HG03378 (cell line): ENCODE measurements at regions not wholly inside any gene's neighbourhood (a gene's known extent, or its start where the extent isn't known, plus 50 kb on each side); places are given as distances from the start of the nearest gene placed in this dataset.

Source experiments
- ATAC-seq: cut with Tn5 transposase; IDR thresholded peaks from one replicate; pipeline ENCODE4 v1.9.1; 2021; ENCODE audit warnings: mild to moderate bottlenecking, moderate library complexity; ENCODE audit not compliant: unreplicated experiment

DNA sequence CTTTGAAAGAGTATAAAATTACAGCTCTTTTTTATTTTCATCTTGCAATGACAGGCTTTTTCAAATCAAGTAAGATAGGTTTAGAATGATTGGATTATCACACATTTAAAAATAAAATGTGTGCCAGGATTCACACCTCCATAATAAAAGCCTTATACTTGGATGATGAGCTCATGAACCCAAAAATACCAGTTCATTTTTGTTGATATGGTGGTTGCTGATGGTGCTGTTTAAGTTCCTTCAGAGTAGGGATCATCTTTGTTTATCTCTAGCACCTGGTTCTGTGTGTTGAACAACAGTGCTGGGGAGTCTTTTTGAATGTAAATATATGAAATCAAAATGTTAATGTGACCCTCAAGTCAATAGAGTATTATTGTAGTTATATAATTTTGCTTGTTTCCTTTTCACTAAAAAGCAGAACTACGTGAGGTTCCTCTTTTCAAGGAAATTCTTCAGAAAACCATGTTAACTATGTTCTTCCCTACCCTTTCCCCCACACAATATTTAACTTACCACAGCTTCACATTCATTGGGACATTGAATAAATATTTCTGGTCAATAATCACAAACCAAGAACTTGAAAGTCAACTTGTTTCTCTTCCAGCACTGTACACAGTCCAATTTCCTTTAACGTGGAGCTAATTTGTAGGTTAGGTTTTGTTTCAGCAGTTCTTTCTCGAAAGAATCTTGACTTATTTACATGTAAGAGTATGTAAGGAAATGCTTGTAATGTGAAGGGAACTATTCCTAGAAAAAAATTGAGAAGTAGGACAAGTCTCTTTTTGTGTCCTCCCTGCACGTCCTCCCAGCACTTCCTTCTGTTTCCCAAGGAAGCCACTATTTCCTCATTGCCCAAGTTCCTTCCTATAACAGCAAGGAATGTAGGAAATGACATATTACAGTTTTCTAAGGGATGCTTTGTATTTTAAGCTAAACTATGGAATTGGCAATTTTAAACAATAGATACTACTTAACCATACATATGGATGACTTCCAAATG is 945.9 kb upstream of the CITED2 start:
- no peak for ATAC-seq

DNA sequence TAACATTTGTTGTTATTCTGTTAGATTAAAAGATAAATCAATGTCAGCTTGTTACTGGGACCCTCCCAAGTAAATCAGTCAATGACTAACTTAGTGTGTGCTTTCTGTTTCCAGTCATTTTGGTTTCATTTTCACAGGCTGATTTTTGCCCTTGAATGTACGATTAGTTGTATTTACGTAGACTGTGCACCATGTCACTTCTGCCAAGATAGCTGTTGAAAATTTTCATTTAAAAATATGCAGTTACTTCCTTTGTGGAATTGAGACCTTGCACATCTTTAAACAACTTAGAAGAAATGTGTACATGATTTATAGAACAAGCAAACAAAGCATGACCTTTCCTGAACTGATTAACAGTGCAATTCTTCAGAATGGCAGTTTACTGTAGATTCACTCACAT is 944.8 kb upstream of the CITED2 start:
- ATAC-seq = peak; percentile 84

DNA sequence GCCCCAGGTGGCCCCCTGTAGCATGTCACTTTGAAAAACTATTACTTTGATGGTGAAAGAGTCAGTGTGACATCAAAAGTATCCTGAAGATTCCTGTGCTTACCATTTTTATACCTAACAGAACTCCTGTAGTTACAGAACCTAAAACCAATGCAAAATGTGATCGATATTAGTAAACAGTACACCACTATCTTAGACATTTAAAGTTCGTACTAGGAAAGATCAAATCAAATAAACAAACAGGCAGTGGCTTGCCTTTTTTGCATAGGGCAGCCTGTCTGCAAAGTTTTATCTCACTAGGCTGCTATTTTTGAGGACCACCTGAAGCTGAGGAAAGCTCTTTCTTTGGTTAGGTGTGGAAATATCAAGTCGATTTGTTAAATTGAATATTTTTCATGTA is 944.0 kb upstream of the CITED2 start:
- ATAC-seq = no peak

DNA sequence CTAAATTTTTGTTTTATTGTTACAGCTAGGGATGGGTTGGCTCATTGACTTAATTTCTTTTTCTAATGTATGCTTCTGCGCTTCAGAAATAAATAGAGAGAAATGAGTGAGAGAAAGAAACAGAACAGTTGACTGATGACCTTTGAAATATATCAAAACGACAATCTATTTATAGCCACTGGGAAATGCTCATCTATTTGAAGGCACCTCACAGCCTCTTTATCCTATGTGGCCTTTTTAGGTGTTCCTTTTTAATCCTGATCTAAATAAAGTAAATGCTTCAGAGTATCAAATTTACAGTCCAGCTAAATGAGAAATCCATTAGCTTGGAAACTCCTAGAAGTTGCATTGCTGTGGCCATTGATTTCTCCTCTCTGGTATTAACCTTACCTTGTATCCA is 943.5 kb upstream of the CITED2 start:
- no peak for ATAC-seq

DNA sequence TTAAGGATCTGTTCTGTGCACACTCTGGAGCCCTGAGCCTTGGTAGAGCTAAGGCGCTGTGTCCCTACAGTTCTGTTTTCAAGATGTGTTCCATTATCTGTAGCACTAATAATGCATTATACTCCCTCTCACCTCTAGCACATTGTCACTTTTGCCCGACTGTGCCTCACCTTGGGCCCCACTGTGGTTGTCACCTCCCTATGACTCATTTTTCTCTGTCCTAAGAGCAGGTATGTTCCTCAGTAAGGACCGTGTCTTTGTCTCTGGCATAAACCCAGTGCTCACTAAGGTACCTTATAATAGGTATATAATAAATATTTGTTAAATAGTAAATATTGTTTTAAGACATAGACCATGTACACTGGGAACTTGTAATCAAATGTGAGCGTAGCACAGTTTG is 942.5 kb upstream of the CITED2 start:
- ATAC-seq = no peak

DNA sequence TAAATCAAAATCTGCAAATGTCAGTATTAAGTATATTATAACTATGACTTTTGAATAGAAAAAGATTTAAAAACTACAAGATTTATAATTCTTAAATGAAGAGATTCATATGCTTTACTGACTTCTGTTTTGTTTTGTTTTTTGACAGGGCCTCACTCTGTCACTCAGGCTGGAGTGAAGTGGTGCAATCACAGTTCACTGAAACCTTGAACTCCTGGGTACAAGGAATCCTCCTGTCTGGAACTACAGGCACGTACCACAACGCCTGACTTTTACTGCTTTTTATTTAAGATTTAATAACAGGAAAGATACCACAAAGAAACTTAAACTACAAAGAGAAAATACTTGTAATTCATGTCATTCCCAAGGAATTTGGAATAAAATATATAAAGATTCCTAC is 940.2 kb upstream of the CITED2 start:
- ATAC-seq = no peak

DNA sequence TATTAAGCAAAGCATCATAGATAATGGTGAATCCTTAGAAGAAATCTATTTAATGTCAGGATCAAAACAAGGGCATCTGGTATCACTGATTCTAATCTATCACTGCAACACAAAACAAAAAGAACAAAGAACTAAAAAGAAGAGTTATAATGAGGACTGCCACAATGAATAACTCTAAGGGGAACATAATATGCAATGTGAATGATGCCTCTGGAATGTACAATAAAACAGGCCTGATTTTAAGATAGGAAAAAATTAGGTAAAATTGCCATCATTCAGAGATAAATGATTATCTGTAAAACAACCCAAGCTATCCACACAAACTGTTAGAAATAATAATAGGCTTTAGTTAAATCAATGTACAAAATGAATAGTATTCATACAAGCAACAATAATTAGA is 936.7 kb upstream of the CITED2 start:
- ATAC-seq = no peak

DNA sequence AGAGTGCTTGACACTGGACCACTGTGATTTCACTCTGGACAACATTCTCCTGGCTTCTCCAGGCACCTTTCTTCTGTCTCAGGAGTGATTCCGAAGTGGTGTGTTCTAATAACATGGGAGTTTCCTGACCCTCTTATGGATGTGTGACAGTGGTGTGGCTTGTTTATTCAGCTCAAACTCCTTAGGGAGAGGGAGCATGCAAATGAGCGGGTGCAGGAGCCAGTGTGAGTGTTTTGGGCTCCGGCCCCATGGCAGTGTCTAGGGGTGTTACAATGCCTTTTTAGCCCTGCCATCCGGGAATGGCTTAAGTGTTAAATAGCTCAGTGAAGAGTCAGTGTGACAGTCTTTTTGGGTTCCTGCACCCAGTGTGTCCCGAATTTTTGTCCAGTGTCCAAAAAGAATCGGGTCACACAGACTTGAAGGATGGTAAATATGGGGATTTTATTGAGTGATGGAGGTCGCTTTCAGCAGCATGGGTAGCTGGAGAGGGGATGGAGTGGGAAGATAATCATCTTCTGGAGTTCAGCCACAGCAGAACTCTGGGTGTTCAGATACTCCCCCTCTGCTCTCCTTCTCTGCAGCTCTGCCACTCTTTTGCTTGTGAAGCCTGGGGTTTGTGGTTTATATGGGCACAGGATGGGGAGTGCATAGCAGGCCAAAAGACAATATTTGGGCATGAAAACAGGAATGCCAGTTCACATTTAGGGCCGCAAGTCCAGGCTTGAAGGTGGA is 928.9 kb upstream of the CITED2 start:
- no peak for ATAC-seq

DNA sequence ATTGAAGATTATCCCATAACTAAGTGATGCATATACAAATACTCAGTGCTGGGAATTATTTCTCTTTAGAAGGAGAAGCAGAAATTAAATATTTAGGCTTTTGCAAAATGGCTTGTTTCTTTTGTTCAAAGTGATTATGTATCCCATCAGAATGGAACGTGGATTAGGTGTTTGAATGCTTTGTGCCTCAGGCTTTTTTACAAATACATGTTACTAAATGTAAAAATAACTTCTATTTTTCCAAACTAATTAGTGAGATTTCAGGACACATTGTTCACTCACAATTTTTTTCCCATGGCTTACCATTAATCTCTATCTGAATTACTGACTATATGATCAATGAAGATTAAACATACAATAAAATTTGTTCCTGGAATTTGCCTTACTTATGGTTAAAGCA is 925.9 kb upstream of the CITED2 start:
- no peak for ATAC-seq

DNA sequence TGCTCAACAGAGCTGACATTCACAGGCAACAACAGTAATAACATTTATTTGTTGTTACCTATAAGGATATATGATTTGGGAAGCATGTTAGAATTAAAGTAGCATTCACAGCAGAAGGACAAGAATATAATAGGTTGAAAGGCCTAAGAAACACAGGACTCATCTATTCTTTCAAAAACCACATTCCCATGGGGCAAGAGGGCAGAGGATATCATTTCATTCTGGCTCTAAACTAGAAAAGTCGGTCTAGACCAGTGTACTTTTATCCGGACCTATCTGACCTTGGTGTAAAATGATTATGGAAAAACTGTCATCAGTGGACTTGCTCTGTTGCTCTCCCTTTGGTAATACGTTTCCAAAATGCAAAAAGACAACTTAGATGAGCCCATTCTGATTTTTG is 914.7 kb upstream of the CITED2 start:
- no peak for ATAC-seq

DNA sequence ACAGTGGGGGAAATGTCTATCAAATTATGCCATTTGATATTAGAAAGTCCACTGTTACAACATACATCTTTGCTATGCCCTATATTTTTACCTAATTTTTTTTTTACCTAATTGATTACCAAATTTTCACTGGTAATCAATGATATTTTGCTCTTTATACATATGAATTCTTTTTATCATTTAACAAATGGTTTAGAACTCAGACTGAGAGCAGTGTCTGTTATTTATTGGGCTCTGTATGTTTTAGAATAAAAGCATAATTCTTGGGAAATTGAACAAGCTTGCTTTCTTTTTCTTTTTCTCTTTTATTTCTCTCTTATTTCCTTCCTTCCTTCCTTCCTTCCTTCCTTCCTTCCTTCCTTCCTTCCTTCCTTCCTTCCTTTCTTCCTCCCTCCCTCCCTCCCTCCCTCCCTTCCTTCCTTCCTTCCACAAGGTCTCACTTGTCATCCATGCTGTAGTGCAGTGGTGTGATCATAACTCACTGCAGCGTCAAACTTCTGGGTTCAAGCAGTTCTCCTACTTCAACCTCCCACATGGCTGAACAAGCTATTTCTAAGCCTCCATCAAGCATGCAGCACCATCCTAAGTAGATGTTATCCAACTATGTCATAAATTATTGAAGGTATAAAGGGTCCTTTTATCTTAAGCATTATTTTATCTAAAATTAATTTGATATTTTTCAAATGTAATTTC is 911.7 kb upstream of the CITED2 start:
- no peak for ATAC-seq

DNA sequence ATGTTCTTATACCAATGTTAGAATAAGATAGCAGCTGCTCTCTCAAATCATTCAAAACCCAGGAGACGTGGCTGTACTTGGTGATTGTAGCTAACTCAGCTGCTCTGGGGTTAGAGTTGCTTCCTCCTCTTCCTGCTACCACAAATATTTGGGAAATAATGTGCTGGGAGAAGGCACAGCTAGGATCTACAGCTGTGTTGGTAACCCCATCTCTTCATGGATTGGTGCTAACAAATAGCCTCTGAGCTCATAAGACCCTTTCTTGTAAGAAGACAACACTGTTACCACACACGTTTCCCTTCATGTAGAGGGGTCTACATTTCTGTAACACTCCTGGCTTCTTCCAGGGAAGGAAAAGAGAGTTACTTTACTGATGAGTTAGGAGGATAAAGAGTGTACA is 911.0 kb upstream of the CITED2 start:
- no peak for ATAC-seq

DNA sequence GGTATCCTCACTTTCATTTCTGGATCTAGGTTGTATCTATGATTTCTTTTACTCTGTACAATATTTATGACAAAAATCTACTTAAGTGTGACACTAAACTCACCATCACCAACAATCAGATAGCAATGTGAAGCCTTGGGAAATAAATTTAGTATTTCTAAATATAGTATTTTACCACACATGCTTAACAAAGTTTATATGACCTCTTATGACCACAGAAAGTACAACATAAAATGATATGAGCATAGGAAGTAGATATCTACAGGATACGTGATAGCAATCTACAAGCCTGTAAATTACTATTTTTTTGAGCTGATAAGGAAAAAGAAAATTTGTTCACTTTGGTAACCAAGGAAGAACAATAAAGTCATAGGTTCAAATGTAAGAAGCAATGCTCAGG is 910.4 kb upstream of the CITED2 start:
- no peak for ATAC-seq

DNA sequence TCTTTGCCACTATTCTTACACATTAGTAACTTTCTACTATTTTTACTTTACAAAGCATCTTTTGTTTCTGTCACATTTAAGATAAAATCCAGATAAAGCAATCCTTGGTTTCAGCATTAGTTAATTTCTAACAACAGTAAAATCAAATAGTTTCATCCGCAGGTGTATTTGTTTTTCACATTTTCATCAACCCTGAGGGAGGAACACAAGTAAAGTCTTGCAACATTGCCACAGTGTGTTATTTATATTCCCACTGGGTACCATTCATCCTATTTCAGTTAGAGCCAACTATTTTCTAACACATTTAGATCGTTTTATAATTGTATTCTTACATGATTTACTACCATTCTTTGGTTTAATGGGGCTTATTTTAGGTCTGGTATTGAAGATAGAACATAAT is 908.7 kb upstream of the CITED2 start:
- ATAC-seq = no peak

DNA sequence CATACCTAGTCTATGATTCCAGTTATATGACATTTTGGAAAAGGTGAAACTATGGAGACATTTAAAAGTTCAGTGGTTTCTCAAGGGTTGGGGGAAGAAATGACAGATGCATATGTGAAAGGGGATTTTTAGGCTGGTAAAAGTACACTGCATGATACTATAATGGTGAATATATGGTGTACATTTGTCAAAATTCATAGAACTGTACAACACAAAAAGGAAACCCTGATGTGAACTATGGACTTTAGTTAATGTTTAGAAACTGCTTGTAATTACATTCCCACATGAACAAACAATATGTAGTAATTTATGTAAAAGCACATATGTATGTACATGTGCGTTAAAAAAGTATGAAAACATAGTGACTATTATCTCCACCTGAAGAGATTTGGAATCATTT is 907.3 kb upstream of the CITED2 start:
- ATAC-seq = no peak

DNA sequence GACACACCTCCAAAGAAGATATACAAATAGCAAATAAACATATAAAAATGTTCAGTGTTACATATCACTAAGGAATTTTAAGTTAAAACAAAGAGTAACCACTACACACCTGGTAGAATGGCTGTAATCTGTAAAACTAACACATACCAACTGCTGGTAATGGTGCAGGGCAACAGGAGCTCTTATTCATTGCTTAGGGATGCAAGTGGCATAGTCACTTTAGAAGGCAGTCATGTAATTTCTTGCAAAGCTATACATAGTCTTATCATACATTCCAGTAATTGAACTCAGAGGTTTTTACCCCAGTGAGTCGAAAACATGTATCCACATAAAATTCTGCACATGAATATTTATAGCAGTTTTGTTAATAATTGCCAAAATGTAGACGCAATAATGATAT is 906.8 kb upstream of the CITED2 start:
- no peak for ATAC-seq

DNA sequence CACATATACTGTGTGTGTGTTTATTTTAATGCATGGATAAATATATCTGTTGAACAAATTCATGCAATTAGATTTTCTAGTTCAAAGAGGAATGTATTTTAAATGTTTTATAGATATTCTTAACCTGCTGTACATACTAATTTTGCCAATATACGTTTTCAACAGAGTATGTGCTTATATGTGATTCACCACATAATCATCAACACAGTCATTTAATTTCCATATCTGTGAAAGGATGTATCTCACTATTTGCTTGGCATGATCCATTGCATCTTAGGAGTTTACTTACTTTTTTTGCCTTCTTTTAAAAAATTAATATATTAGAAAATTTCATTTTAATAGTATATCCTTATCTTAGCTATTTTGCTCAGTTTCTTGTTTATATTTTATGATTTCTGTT is 902.3 kb upstream of the CITED2 start:
- no peak for ATAC-seq

DNA sequence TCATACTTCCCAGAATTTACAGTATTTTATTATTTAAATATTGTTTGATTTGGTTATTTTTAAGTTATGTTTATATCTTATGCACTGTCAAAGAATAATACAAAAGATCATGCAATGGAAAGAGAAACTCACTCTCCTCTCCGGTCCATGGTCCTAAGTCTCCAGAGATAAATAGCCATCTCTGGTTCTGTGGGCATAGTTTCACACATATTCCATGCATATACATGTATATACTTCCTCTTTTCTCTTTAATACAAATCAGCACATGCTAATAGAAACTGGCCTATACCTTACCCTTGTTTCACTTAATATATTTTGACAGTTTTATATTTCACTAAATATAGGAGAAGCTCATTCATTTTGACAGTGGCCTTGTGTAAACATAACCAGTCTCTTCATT is 901.7 kb upstream of the CITED2 start:
- ATAC-seq = no peak

DNA sequence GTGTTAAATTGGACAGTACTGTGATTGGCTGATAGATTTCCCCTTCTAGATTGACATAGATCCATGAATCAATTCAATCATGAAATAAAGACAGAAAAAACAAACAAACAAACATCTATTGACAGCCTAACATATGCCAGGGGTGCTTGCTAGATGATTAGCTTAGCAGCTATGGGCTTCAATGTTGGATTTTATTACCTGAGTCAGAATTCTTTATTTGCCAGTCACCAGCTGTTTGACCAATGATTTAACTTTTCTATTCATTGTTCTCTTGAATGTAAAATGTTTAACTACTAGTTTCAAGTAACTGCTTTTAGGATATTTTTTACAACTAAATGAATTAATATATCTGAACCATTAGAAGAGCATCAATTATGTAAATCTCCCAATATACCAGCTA is 901.3 kb upstream of the CITED2 start:
- ATAC-seq = no peak

DNA sequence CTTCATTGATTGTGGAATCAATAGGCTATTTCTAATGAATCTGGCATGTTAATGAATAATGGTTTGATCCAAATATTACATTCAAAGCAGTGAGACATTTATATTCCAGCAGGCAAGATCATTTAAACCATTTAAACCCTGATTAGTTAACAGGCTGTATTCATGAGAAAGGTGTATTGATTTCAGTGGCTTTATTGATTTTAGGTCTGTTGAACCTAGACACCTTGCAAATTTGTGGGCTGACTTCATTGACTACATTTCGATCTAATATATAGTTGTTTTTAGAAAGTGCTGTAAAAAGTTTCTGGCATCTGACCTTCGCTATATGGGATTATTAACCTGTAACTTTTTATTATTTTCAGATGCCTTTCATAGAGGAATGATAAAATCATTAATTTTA is 900.1 kb upstream of the CITED2 start:
- ATAC-seq = no peak

DNA sequence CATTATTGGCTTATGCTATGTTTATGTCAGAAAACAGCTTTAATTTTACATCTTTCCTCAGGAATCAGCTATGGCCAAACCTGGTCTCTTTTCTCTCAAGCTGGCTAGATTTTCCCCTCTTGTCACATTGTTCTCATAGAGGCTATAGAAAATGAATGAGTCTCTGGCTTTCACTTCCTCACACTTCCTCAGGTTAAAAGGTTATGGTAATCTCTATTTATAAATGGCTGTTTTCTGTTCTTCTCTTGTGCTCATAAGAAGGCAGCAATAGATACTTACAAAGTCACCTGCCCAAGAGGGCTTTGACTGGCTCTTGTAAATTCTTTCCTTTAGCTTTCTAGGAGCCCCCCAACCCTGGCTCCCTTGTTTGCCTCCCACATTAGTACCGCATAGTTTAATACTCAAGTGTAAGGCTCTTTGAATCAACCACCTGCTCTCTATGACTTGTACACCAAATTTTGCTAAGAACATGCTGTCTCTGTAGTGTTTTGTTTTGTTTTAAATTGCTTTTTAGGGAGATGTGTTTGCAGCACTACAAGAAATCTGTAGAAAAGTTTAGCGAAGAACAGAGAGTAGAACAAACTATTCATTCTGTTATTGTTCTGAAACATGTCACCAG is 897.4 kb upstream of the CITED2 start:
- peak; percentile 100 for ATAC-seq
